ENCODE measurements at regions not wholly inside any gene's neighbourhood (a gene's known extent, or its start where the extent isn't known, plus 50 kb on each side); places are given as distances from the start of the nearest gene placed in this dataset.

- peaks cover 0 to 18% (median 2%) of the 10 kb centered on the region in 5 donors for H3K9me3 Mint-ChIP-seq
- no peaks in the 10 kb centered on the region for H3K36me3 Mint-ChIP-seq
- no peak overlapping the region for H3K27ac Mint-ChIP-seq
- CTCF ChIA-PET: no interaction called here
- POLR2A ChIA-PET: no interaction called here
- no peaks in the 10 kb centered on the region for H3K27me3 Mint-ChIP-seq
- Histone ChIP-seq H3K4me1 (ENCODE audit: insufficient read depth, low read length) (no peaks in the 10 kb centered on the region), H3K4me3 (ENCODE audit: low read length) (no peak overlapping the region), H3K36me3 (ENCODE audit: insufficient read depth, low read length) (no peaks in the 10 kb centered on the region), H3K27ac (ENCODE audit: low read depth, low read length) (no peak overlapping the region), H3K9me3 (ENCODE audit: low read length) (no peaks in the 10 kb centered on the region), H3K27me3 (ENCODE audit: insufficient read depth, low read length, poor library complexity, severe bottlenecking) (no peaks in the 10 kb centered on the region)
- no peak for DNase-seq
- H3K4me1 Mint-ChIP-seq: no peaks in the 10 kb centered on the region
- H3K4me3 Mint-ChIP-seq: no peak overlapping the region
Measured at GRCh38 chr18:43932140-43932539, 654.9 kb upstream of the SYT4 start.

DNA sequence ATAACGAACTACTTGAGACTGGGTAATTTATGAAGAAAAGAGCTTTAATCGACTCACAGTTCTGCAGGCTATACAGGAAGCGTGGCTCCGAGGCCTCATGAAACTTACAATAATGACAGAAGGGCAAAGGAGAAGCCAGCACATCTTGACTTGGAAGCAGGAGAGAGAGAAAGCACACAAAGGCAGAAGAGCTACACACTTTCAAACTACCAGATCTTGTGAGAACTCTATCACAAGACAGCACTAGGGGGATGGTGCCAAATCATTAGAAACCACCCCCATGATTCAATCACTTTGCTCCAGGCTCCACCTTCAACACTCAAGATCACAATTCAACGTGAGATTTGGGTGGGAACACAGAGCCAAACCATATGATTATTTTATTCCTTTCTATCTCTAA lies 655.9 kb upstream of the SYT4 start:
- no peaks in the 10 kb centered on the region for H3K4me1 Mint-ChIP-seq
- CTCF ChIA-PET: no interaction called here
- H3K27ac Mint-ChIP-seq: no peak overlapping the region
- POLR2A ChIA-PET: no interaction called here
- no peak overlapping the region for H3K4me3 Mint-ChIP-seq
- H3K4me1 ChIP-seq (ENCODE audit: insufficient read depth, low read length): no peaks in the 10 kb centered on the region
- no peaks in the 10 kb centered on the region for H3K9me3 ChIP-seq (ENCODE audit: low read length)
- H3K36me3 Mint-ChIP-seq: no peaks in the 10 kb centered on the region
- H3K27me3 Mint-ChIP-seq: no peaks in the 10 kb centered on the region
- H3K4me3 ChIP-seq (ENCODE audit: low read length): no peak overlapping the region
- H3K36me3 ChIP-seq (ENCODE audit: insufficient read depth, low read length): no peaks in the 10 kb centered on the region
- no peak overlapping the region for H3K27ac ChIP-seq (ENCODE audit: low read depth, low read length)
- DNase-seq: no peak
- no peaks in the 10 kb centered on the region for H3K27me3 ChIP-seq (ENCODE audit: insufficient read depth, low read length, poor library complexity, severe bottlenecking)
- H3K9me3 Mint-ChIP-seq: peaks cover 0 to 18% (median 5%) of the 10 kb centered on the region in 5 donors

- H3K9me3 ChIP-seq (ENCODE audit: low read length): no peaks in the 10 kb centered on the region
- H3K4me3 ChIP-seq (ENCODE audit: low read length): no peak overlapping the region
- no peak overlapping the region for H3K4me3 Mint-ChIP-seq
- ChIA-PET CTCF (no interaction called here), POLR2A (no interaction called here)
- H3K36me3 Mint-ChIP-seq: no peaks in the 10 kb centered on the region
- no peaks in the 10 kb centered on the region for H3K36me3 ChIP-seq (ENCODE audit: insufficient read depth, low read length)
- no peak overlapping the region for H3K27ac ChIP-seq (ENCODE audit: low read depth, low read length)
- no peaks in the 10 kb centered on the region for H3K27me3 ChIP-seq (ENCODE audit: insufficient read depth, low read length, poor library complexity, severe bottlenecking)
- H3K4me1 ChIP-seq (ENCODE audit: insufficient read depth, low read length): no peaks in the 10 kb centered on the region
- H3K27ac Mint-ChIP-seq: no peak overlapping the region
- H3K27me3 Mint-ChIP-seq: no peaks in the 10 kb centered on the region
- peaks cover 1 to 24% (median 7%) of the 10 kb centered on the region in 5 donors for H3K9me3 Mint-ChIP-seq
- no peak for DNase-seq
- H3K4me1 Mint-ChIP-seq: no peaks in the 10 kb centered on the region
Measured at GRCh38 chr18:43934322-43934721, 657.0 kb upstream of the SYT4 start.

GRCh38 chr18:43934781-43935471 lies 657.6 kb upstream of the SYT4 start:
- H3K9me3 Mint-ChIP-seq: peaks cover 4 to 27% (median 7%) of the 10 kb centered on the region in 5 donors
- Histone ChIP-seq H3K27ac (ENCODE audit: low read depth, low read length) (no peak overlapping the region), H3K27me3 (ENCODE audit: insufficient read depth, low read length, poor library complexity, severe bottlenecking) (no peaks in the 10 kb centered on the region), H3K36me3 (ENCODE audit: insufficient read depth, low read length) (no peaks in the 10 kb centered on the region), H3K9me3 (ENCODE audit: low read length) (no peaks in the 10 kb centered on the region), H3K4me1 (ENCODE audit: insufficient read depth, low read length) (no peaks in the 10 kb centered on the region), H3K4me3 (ENCODE audit: low read length) (no peak overlapping the region)
- no peak for DNase-seq
- H3K27me3 Mint-ChIP-seq: no peaks in the 10 kb centered on the region
- H3K27ac Mint-ChIP-seq: no peak overlapping the region
- ChIA-PET POLR2A (no interaction called here), CTCF (no interaction called here)
- no peaks in the 10 kb centered on the region for H3K36me3 Mint-ChIP-seq
- H3K4me3 Mint-ChIP-seq: no peak overlapping the region
- no peaks in the 10 kb centered on the region for H3K4me1 Mint-ChIP-seq

GRCh38 chr18:43936176-43936575 lies 658.9 kb upstream of the SYT4 start:
- Mint-ChIP-seq H3K9me3 (peaks cover 4 to 22% (median 8%) of the 10 kb centered on the region in 5 donors), H3K4me1 (no peaks in the 10 kb centered on the region), H3K4me3 (no peak overlapping the region), H3K27me3 (no peaks in the 10 kb centered on the region), H3K36me3 (no peaks in the 10 kb centered on the region), H3K27ac (no peak overlapping the region)
- no peak overlapping the region for H3K27ac ChIP-seq (ENCODE audit: low read depth, low read length)
- H3K9me3 ChIP-seq (ENCODE audit: low read length): no peaks in the 10 kb centered on the region
- H3K4me3 ChIP-seq (ENCODE audit: low read length): no peak overlapping the region
- ChIA-PET POLR2A (no interaction called here), CTCF (no interaction called here)
- no peaks in the 10 kb centered on the region for H3K4me1 ChIP-seq (ENCODE audit: insufficient read depth, low read length)
- no peaks in the 10 kb centered on the region for H3K27me3 ChIP-seq (ENCODE audit: insufficient read depth, low read length, poor library complexity, severe bottlenecking)
- no peak for DNase-seq
- no peaks in the 10 kb centered on the region for H3K36me3 ChIP-seq (ENCODE audit: insufficient read depth, low read length)

DNA sequence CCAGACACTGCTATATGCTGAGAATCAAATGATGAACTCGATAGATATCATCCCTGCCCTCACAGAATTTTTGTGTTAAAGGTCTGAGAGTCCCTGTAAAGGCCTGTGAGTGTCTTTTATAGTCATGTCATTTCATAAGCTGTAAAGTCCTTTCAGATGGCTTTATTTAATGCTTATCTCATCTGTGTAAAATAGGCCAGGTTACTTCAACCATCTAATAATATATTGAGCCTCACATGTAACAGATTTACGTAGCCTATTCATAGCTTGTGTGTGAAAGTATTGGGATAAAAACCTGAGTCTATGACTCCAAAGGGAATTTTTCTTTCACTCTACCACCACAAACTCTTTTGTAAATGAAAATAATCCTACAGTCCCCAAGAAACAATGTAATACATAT lies 672.0 kb upstream of the SYT4 start:
- H3K27me3 ChIP-seq (ENCODE audit: insufficient read depth, low read length, poor library complexity, severe bottlenecking): no peaks in the 10 kb centered on the region
- POLR2A ChIA-PET: no interaction called here
- H3K4me3 Mint-ChIP-seq: no peak overlapping the region
- no peaks in the 10 kb centered on the region for H3K9me3 ChIP-seq (ENCODE audit: low read length)
- DNase-seq: no peak
- no peaks in the 10 kb centered on the region for H3K4me1 ChIP-seq (ENCODE audit: insufficient read depth, low read length)
- no peaks in the 10 kb centered on the region for H3K27me3 Mint-ChIP-seq
- no peak overlapping the region for H3K4me3 ChIP-seq (ENCODE audit: low read length)
- no peak overlapping the region for H3K27ac ChIP-seq (ENCODE audit: low read depth, low read length)
- no peak overlapping the region for H3K27ac Mint-ChIP-seq
- H3K9me3 Mint-ChIP-seq: peaks cover 3 to 13% (median 7%) of the 10 kb centered on the region in 5 donors
- no peaks in the 10 kb centered on the region for H3K4me1 Mint-ChIP-seq
- CTCF ChIA-PET: interaction anchor here (0.6 kb wide), 1 partner anchor 221 kb away, joined by 3 read pairs; no protein-coding TSS in a partner anchor
- H3K36me3 Mint-ChIP-seq: peaks cover 0 to 2% (median 0%) of the 10 kb centered on the region in 3 donors
- no peaks in the 10 kb centered on the region for H3K36me3 ChIP-seq (ENCODE audit: insufficient read depth, low read length)

DNA sequence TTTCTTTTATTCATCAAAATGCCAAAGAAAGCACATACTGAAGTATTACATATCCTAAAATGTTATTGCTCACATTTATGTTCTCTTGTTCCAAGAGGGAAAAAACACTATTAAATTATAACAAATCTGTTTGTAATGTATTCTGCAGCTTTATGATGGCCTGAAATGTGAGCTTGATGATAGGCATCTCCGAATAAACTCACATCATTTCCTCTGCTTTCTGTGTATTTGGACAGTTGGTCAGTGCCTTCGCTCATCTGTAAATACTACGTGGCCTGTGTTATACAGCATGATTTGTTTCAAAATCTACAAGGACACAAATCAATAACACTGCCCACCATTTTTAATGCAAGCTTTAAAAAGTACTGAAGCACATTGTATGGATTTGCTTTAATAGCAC lies 672.8 kb upstream of the SYT4 start:
- H3K27ac Mint-ChIP-seq: no peak overlapping the region
- Histone ChIP-seq H3K36me3 (ENCODE audit: insufficient read depth, low read length) (no peaks in the 10 kb centered on the region), H3K27ac (ENCODE audit: low read depth, low read length) (no peak overlapping the region), H3K27me3 (ENCODE audit: insufficient read depth, low read length, poor library complexity, severe bottlenecking) (no peaks in the 10 kb centered on the region), H3K9me3 (ENCODE audit: low read length) (no peaks in the 10 kb centered on the region), H3K4me1 (ENCODE audit: insufficient read depth, low read length) (no peaks in the 10 kb centered on the region), H3K4me3 (ENCODE audit: low read length) (no peak overlapping the region)
- H3K4me3 Mint-ChIP-seq: no peak overlapping the region
- CTCF ChIA-PET: no interaction called here
- no peak for DNase-seq
- peaks cover 3 to 13% (median 8%) of the 10 kb centered on the region in 5 donors for H3K9me3 Mint-ChIP-seq
- POLR2A ChIA-PET: no interaction called here
- H3K36me3 Mint-ChIP-seq: peaks cover 0 to 2% (median 0%) of the 10 kb centered on the region in 3 donors
- H3K4me1 Mint-ChIP-seq: no peaks in the 10 kb centered on the region
- H3K27me3 Mint-ChIP-seq: no peaks in the 10 kb centered on the region

- CTCF ChIA-PET: no interaction called here
- Mint-ChIP-seq H3K9me3 (peaks cover 3 to 6% (median 5%) of the 10 kb centered on the region in 5 donors), H3K36me3 (no peaks in the 10 kb centered on the region), H3K27ac (no peak overlapping the region), H3K27me3 (no peaks in the 10 kb centered on the region), H3K4me1 (no peaks in the 10 kb centered on the region), H3K4me3 (no peak overlapping the region)
- Histone ChIP-seq H3K27ac (ENCODE audit: low read depth, low read length) (no peak overlapping the region), H3K4me3 (ENCODE audit: low read length) (no peak overlapping the region), H3K36me3 (ENCODE audit: insufficient read depth, low read length) (no peaks in the 10 kb centered on the region), H3K27me3 (ENCODE audit: insufficient read depth, low read length, poor library complexity, severe bottlenecking) (no peaks in the 10 kb centered on the region), H3K4me1 (ENCODE audit: insufficient read depth, low read length) (no peaks in the 10 kb centered on the region), H3K9me3 (ENCODE audit: low read length) (no peaks in the 10 kb centered on the region)
- POLR2A ChIA-PET: no interaction called here
- no peak for DNase-seq
Measured at GRCh38 chr18:43952398-43952797, 675.1 kb upstream of the SYT4 start.

DNA sequence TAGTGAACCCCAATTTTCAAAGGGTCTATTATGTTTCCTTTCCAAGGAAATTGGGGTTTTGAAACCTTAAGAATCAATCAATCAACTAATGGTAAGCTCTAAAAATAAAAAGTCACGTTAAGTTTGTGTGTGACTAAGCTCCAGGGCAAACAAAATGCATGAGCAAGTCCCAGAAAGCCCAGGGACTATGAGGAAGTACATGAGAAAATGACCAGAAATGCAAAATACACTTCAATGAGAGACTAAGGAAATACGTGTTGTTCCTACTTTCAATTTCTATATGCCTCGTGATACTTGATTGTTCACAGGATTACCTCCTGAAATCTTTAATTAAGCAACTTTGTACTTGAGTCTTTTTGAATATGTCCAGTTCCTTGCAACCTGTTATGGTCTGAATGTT lies 684.4 kb upstream of the SYT4 start:
- Histone ChIP-seq H3K4me3 (ENCODE audit: low read length) (no peak overlapping the region), H3K27ac (ENCODE audit: low read depth, low read length) (no peak overlapping the region), H3K4me1 (ENCODE audit: insufficient read depth, low read length) (no peaks in the 10 kb centered on the region), H3K36me3 (ENCODE audit: insufficient read depth, low read length) (no peaks in the 10 kb centered on the region), H3K9me3 (ENCODE audit: low read length) (no peaks in the 10 kb centered on the region), H3K27me3 (ENCODE audit: insufficient read depth, low read length, poor library complexity, severe bottlenecking) (no peaks in the 10 kb centered on the region)
- ChIA-PET CTCF (no interaction called here), POLR2A (no interaction called here)
- Mint-ChIP-seq H3K27me3 (no peaks in the 10 kb centered on the region), H3K4me3 (no peak overlapping the region), H3K4me1 (no peaks in the 10 kb centered on the region), H3K9me3 (peaks cover 0 to 6% (median 4%) of the 10 kb centered on the region in 5 donors), H3K27ac (no peak overlapping the region), H3K36me3 (no peaks in the 10 kb centered on the region)
- DNase-seq: no peak

Data from CD8-positive, alpha-beta memory T cell (primary cell).